GM21825 (cell line): ENCODE measurements at regions not wholly inside any gene's neighbourhood (a gene's known extent, or its start where the extent isn't known, plus 50 kb on each side); places are given as distances from the start of the nearest gene placed in this dataset.
"Not testable (repeated sequence)": the region's sequence is repeated elsewhere in the genome, so short reads cannot be mapped to it uniquely, and the experiment has no call there.

ENCODE experiments used
- ATAC-seq: cut with Tn5 transposase; IDR thresholded peaks from one replicate; pipeline ENCODE4 v1.9.1; 2021; ENCODE audit warnings: mild to moderate bottlenecking, moderate library complexity; ENCODE audit not compliant: unreplicated experiment

DNA sequence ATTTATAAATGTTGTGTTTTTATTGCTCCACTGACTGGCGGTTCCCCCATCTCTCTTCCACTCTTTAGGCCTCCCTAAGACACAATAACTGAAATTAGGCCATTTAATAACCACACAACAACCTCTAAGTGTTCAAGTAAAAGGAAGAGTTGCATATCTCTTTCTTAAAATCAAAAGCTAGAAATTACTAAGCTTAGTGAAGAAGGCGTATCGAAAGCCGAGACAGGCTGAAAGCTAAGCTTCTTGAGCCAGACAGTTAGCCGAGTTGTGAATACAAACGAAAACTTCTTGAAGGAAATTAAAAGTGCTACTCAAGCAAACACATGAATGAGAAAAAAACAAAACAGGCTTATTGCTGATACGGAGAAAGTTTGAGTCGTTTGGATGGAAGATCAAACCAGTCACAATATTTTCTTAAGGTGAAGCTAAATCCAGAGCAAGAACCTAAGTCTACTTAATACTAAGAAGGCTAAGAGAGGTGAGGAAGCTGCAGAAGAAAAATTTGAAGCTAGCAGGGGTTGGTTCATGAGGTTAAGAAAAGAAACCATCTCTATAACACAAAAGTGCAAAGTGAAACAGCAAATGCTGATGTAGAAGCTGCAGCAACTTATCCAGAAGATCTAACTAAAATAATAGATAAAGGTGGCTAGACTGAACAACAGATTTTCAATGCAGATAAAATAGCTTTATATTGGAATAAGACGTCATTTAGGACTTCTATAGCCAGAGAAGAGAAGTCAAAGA lies 194.0 kb upstream of the TTC29 start:
- ATAC-seq: no peak

- ATAC-seq: no peak
Observed at GRCh38 chr4:147151763-147152162, 206.1 kb upstream of the TTC29 start.

DNA sequence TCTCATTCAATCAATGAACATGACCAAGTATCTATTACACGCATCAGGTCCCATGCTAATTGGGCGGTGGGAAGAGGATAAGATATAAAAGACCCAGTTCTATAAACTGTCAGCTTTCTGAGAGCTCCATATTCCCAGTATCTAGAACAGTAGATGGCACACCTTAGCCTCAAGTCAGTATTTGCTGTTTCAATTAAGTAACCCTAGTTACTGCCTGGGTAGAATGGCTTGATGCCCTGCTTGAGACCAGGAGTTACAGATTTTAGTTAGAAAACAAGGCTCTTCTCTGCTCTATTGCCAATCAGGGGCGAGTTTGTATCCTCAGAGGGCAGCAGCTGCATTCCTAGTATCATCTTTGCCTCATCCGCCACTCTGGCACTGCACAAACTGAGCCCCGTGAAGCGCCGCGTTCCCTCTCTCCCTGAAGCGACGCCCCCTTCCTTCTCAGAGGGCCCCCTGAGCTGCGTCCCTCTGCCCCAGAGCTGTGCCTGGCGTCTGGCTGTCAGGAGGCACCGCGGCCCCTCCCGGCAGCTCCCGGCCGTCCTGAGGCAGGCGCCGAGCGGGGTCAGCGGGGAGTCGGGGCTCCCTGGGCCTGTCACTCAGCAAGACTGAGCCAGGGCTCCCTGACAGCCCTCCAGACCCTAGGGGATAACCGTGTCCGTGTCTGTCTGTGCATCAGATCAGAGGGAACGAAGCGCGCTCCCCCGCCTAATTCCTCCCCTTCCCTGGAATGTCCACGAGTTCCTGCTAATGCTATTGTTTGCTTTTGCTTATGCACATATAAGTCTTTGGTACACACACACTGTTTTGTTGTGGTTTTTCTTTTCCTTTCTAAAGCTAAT lies 212.4 kb upstream of the TTC29 start:
- no peak for ATAC-seq

- peak; percentile 88 for ATAC-seq
Observed at GRCh38 chr4:147160908-147161513, 215.3 kb upstream of the TTC29 start.

GRCh38 chr4:147163311-147163710 lies 217.6 kb upstream of the TTC29 start:
- ATAC-seq: no peak

GRCh38 chr4:147168200-147168599 lies 222.5 kb upstream of the TTC29 start:
- ATAC-seq: not testable (repeated sequence)

DNA sequence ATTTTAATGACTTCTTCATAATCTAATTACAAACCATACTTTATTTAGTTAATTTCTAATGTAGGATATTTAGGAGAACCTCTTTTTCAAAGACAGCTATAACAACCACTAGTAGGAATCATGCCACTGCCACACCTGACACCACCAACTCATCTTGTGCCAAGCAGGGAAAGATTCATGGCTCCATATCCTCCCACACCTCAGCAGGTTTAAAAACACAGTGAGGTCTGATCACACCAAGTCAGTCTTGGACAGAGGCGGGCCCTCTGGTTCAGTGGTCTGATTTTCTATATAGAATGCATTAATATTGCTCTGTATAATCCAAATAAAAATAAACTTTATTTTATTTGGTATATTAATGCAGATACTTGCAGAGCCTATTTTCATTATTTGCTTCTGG lies 227.7 kb upstream of the TTC29 start:
- ATAC-seq: no peak

GRCh38 chr4:147173797-147174432 lies 228.3 kb upstream of the TTC29 start:
- ATAC-seq: no peak

- no peak for ATAC-seq
Observed at GRCh38 chr4:147174591-147174990, 228.9 kb upstream of the TTC29 start.

- ATAC-seq: no peak
Observed at GRCh38 chr4:147175460-147176025, 229.9 kb upstream of the TTC29 start.

DNA sequence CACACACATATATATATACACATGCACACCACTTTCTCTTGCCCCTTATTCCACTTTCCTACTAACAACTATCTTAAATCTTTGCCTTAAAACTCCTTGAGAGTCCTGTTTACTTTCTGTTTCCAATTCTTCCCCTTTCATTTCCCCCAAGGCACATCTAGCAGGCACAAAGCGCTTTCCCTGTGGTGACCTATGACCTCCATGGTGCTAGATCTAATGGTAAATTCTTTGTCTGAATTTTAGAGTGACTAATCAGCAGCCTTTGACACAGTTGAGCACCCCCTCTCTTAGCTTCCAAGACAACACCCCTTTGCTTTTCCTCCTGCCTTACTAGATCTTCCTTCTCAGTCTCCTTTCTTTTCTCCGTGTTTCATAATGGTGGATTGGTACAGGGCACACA lies 236.4 kb upstream of the TTC29 start:
- no peak for ATAC-seq

- no peak for ATAC-seq
Observed at GRCh38 chr4:147192679-147193078, 247.0 kb upstream of the TTC29 start.

GRCh38 chr4:147194114-147194513 lies 248.4 kb upstream of the TTC29 start:
- no peak for ATAC-seq

DNA sequence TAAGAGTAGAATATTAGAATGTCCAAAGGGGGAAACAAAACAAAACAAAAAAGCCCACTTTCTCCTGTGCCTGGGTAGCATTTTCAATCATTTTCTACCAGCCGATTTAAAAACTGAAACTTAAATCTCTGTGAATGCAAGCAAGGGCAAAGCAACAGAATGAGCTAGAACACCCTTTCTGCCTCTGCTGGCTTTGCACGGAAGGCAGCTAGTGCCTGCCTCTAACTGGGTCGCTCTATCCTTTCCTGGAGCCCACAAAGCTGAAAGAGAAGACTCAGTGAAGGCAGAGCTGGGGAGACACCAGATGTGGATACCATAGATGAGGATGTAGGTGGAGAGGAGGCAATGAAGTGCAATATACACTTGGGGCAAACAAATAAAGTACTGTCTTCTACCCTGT lies 248.9 kb upstream of the TTC29 start:
- no peak for ATAC-seq

DNA sequence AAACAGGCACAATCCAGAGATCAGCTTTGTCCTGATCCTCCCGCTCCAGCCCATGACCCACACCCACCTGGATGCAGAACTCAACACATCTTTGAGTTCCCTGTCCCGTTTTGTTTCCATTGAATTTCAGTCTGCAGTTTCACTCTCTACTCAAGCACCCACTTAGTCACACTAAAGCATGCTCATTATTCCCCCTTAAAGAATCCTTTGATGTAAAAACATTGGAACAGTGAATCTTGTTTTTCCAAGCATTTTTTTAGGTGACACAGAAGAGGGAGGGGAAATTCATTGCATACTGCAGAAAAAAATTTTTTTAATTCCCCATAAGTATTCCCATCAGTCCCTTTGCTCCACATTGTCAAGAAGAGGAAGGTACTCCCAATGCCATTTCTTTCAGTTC lies 249.7 kb upstream of the TTC29 start:
- no peak for ATAC-seq

GRCh38 chr4:147198411-147199051 lies 252.9 kb upstream of the TTC29 start:
- no peak for ATAC-seq

DNA sequence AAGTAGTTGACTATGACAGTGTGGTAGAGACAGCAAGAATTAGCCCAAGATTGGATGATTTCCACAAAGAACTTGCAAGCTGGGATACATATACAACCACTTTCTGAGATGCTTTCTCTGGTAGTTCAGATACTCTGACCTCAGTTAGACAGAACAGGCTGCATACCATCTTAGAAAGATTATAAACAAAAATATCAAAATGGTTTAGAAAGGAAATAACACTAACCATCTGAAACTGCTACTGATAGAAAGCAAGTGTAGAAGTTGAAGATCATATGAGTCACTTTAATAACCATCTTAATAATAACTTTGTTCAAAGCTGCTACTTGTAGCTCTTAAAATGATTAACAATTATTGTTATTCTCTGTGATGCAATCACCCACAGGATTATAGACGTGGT lies 255.4 kb upstream of the TTC29 start:
- no peak for ATAC-seq

- no peak for ATAC-seq
Observed at GRCh38 chr4:147206807-147207206, 261.1 kb upstream of the TTC29 start.

DNA sequence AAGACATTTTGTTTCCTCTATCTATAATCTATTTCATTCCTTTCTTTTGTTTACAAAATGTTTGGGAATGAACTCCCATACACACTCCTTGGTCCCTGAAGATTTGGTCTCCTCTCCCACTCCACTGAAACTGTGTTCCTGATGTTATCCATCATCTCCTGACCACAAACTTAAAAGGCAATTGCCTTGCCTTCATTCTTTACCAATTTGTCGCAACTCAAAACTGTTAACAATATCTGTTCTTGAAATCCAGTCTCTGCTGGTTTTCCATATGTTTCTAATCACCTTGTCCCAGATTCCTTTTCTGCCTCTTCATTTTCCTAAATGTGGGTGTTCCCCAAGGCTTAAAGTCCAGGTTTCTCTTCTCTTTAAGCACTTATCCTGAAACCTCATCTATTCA lies 262.2 kb upstream of the TTC29 start:
- ATAC-seq: no peak

GRCh38 chr4:147217655-147218054 lies 263.2 kb upstream of the EDNRA start:
- no peak for ATAC-seq

GRCh38 chr4:147219145-147219544 lies 261.8 kb upstream of the EDNRA start:
- ATAC-seq: no peak
